ENCODE measurements at regions not wholly inside any gene's neighbourhood (a gene's known extent, or its start where the extent isn't known, plus 50 kb on each side); places are given as distances from the start of the nearest gene placed in this dataset.

GRCh38 chr6:119895626-119896025 is 546.1 kb upstream of the MAN1A1 start:
- TF ChIP-seq MXI1 (conservative IDR thresholded peaks at IDR 0.05; ENCODE audit: poor library complexity, severe bottlenecking) (no peak), EZH2 (IDR thresholded peaks at IDR 0.05; ENCODE audit: borderline replicate concordance, insufficient read depth, low read length, poor library complexity, severe bottlenecking) (no peak), TAF1 (IDR thresholded peaks at IDR 0.05; ENCODE audit: low read depth) (no peak), EP300 (conservative IDR thresholded peaks at IDR 0.05; ENCODE audit: poor library complexity, severe bottlenecking) (no peak), POLR2AphosphoS5 (IDR thresholded peaks at IDR 0.05) (no peak), SMC3 (conservative IDR thresholded peaks at IDR 0.05; ENCODE audit: poor library complexity) (no peak), REST (IDR thresholded peaks at IDR 0.05; ENCODE audit: borderline replicate concordance) (no peak), RAD21 (conservative IDR thresholded peaks at IDR 0.05) (no peak)
- Histone ChIP-seq H3K27ac (ENCODE audit: low read length) (no peak overlapping the region), H3K4me3 (ENCODE audit: low read length) (no peak overlapping the region), H2AFZ (ENCODE audit: low read depth, low read length) (no peak overlapping the region), H3K9me2 (ENCODE audit: insufficient read depth, low read length) (no peaks in the 10 kb centered on the region), H4K20me1 (ENCODE audit: insufficient read depth) (no peaks in the 10 kb centered on the region), H3K4me2 (ENCODE audit: low read length) (no peak overlapping the region), H3K79me2 (replicated peaks; ENCODE audit: insufficient read depth, low read length) (no peaks in the 10 kb centered on the region), H3K27me3 (ENCODE audit: insufficient read depth, low read depth, low read length) (no peaks in the 10 kb centered on the region), H3K9ac (ENCODE audit: low read length) (no peak overlapping the region), H3K9me3 (ENCODE audit: low read length) (no peaks in the 10 kb centered on the region), H3F3A (ENCODE audit: insufficient read depth, low read length, poor library complexity, severe bottlenecking) (no peaks in the 10 kb centered on the region), H3K36me3 (ENCODE audit: insufficient read depth, low read length) (no peaks in the 10 kb centered on the region)

- Histone ChIP-seq H3K9me3 (ENCODE audit: low read length) (no peaks in the 10 kb centered on the region), H3K36me3 (ENCODE audit: insufficient read depth, low read length) (no peaks in the 10 kb centered on the region), H3F3A (ENCODE audit: insufficient read depth, low read length, poor library complexity, severe bottlenecking) (no peaks in the 10 kb centered on the region), H4K20me1 (ENCODE audit: insufficient read depth) (no peaks in the 10 kb centered on the region), H3K79me2 (replicated peaks; ENCODE audit: insufficient read depth, low read length) (no peaks in the 10 kb centered on the region), H2AFZ (ENCODE audit: low read depth, low read length) (no peak overlapping the region), H3K9ac (ENCODE audit: low read length) (no peak overlapping the region), H3K27me3 (ENCODE audit: insufficient read depth, low read depth, low read length) (no peaks in the 10 kb centered on the region), H3K27ac (ENCODE audit: low read length) (no peak overlapping the region), H3K4me2 (ENCODE audit: low read length) (no peak overlapping the region), H3K4me3 (ENCODE audit: low read length) (no peak overlapping the region), H3K9me2 (ENCODE audit: insufficient read depth, low read length) (no peaks in the 10 kb centered on the region)
- TF ChIP-seq CTCF (IDR thresholded peaks at IDR 0.05; ENCODE audit: poor library complexity, severe bottlenecking): no peak
- no peak for TF ChIP-seq EP300 (conservative IDR thresholded peaks at IDR 0.05; ENCODE audit: poor library complexity, severe bottlenecking)
- TF ChIP-seq SMC3 (conservative IDR thresholded peaks at IDR 0.05; ENCODE audit: poor library complexity): no peak
- no peak for TF ChIP-seq RAD21 (conservative IDR thresholded peaks at IDR 0.05)
- TF ChIP-seq EZH2 (IDR thresholded peaks at IDR 0.05; ENCODE audit: borderline replicate concordance, insufficient read depth, low read length, poor library complexity, severe bottlenecking): no peak
- no peak for TF ChIP-seq MXI1 (conservative IDR thresholded peaks at IDR 0.05; ENCODE audit: poor library complexity, severe bottlenecking)
- TF ChIP-seq REST (IDR thresholded peaks at IDR 0.05; ENCODE audit: borderline replicate concordance): no peak
Measured at GRCh38 chr6:119894811-119895210, 545.2 kb upstream of the MAN1A1 start.

Data from neural cell (in vitro differentiated cells).